ENCODE measurements at regions not wholly inside any gene's neighbourhood (a gene's known extent, or its start where the extent isn't known, plus 50 kb on each side); places are given as distances from the start of the nearest gene placed in this dataset.

- no peak for TF ChIP-seq KDM1A (IDR thresholded peaks at IDR 0.05; ENCODE audit: borderline replicate concordance, low read length)
- no peak for TF ChIP-seq CHD7 (IDR thresholded peaks at IDR 0.05; ENCODE audit: insufficient replicate concordance, low read length)
- TF ChIP-seq HDAC2 (IDR thresholded peaks at IDR 0.05; ENCODE audit: borderline replicate concordance in 1 of 2, low read depth in 2 of 2, low read length in 2 of 2): no peak
These were observed 190.2 kb upstream of the TSHZ3 start (continued) for GRCh38 chr19:31539386-31539785.
